HG02763 (cell line): ENCODE measurements at regions not wholly inside any gene's neighbourhood (a gene's known extent, or its start where the extent isn't known, plus 50 kb on each side); places are given as distances from the start of the nearest gene placed in this dataset.

Experiments used
- ATAC-seq: cut with Tn5 transposase; IDR thresholded peaks from one replicate; pipeline ENCODE4 v1.9.1; 2021; ENCODE audit warnings: mild to moderate bottlenecking, moderate library complexity; ENCODE audit not compliant: unreplicated experiment

DNA sequence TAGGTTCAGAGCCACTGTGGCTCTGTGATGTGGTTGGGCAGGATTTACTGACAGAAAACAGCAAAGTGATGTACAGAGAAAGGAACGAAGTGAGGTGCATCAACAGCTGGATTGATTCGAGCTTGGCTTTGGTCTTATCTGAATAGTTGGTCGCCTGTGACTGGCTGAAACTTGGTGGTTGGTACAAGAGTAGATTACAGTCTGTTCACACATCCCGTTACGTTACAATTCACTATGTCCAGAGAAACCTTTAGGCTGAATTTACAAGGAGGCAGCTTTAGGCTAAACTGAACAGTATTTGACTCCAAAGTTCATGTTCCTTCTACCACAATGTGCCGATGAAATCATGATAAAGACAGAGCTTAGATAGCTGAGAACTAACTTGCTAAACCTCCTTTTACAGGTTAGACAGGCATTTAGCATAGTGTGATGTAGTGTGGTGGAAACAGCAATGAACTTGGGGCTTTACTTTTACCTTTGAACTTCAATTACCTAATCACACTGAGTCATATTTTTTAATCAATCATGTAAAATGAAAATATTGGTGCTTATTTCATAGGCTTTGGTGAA lies 210.2 kb upstream of the PUM3 start:
- ATAC-seq, result no peak

DNA sequence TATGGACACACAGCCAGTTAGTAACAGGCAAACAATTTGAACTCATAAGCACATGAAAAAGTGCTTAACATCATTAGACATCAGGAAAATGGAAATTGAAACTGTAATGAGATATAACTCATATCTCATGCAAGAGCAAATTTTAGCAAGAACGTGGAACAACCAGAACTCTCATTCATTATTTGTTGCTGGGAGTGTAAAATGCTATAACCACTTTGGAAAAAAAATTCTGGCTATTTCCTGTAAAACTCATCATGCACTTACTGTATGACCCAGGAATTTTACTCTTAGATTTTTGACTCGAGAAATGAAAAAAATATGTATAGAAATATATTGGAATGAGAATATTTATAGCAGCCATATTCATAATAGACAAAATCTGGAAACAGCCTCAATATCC lies 205.7 kb upstream of the PUM3 start:
- no peak for ATAC-seq

DNA sequence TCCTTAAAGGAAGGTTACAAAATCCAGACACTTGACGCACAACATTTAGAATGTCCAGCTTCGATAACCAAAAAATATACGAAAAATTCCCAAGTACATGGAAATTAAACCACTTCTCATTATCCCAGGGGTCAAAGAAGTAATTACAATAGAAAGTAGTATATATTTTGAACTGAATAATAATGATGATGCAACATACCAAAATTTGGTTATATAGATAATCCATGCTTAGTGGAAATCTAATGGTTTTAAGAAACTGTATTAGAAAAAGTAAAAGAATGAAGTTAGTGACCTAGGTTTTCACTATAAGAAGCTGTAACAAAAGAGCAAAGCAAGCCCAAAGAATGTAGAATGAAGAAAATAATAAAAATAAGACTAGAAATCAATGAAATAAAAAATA lies 204.0 kb upstream of the PUM3 start:
- ATAC-seq, result no peak

DNA sequence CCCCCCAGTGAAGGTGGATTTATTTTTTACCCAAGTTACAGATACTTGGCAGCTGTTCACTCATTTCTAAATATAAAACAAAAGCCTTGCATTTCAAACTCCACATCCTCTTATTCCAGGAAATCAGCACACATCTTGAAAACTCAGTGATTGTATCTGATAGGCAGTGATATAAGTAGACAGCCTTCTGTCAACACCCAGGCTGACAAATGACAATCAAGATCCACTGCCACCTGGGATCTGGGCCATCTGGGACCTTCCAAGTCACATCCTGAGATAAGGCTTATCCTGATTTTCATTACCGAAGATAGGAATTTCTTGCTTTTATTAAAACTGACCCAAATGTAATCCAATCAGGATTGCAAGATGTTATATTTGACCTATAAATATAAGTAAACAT lies 201.3 kb upstream of the PUM3 start:
- no peak for ATAC-seq

DNA sequence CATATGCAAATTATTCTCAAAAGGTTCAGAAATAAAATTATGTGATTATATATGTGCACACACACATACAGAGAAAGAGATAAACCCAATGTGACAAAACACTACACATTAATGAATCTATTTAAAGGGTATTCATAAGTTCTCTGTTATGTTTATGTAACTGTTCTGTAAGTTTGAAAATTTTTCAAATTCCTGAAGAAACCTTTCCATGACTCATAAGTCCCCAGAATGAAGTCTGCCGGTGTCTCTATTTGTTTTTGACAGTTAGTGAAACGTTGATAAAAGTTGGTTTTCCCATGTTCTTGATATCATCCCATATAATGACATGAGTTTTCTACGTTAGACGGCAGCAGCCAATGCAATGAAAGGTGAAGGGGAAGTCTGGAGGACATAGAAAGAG lies 199.5 kb upstream of the PUM3 start:
- no peak for ATAC-seq

DNA sequence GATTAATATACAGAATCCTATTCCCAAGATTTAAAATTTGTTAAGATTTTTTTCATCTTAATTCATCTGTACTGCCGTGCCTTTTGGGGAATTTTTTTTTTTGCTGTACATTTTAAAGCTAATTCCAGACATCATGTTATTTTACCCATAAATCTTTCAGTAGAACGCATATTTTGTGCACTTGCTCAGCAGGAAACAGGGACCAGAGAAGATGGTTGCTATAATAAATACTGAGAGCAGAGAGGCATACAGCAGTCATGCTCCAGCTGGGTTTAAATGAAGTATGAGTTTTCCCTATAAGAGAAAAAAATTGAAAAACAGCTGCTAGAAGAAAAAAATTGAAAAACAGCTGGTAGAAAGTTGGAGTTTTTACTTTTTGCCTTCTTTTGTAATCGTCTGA lies 196.9 kb upstream of the PUM3 start:
- no peak for ATAC-seq

DNA sequence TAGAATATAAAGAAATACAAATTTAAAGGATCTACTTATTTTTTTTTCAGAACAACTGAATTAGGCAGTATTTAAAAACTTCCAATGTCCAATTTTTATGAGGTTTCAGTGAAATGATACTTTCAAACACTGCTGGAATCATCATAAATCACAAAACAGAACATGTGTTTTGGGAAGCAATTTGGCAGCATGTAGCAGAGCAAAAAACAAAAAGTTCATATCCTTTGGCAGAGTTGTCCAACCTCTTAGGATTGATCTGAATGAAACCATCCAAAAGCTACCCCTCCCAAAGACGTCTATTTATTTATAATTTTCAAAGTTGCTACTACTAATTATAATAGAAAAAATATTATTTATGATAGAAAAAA lies 192.4 kb upstream of the PUM3 start:
- no peak for ATAC-seq

DNA sequence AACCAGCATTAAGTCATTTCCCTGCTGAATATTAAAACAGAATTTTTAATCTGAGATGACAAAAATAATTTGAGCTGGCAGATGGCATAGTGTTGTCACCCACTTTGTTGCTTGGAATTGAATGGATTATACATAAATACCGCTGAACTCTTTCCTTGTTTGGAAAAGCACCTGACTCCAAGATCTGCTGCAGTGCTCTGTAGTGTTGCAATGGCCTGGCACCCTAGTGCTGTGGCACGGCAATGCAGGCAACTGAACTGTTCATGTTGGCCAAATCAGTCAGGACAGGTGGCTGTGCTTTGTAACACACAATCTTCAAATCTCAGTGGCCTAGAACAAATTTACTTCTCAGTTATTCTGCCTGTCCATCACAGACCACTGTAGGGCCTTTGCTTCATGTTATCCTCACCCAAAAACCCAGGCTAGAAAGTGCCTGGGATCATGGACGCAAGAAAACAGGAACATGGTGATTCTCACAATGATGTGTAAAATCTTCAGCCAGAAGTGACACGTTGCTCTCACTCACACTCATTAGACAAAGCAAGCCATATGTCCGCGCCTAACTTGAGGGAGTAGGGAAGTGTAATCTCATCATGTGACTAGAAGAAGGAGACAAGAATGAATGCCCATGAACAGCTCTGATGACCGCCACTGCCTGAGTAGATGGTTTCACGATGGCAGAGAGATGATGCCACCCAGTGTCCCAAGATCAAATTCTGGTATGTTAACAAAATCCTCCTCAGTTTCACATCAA lies 191.9 kb upstream of the PUM3 start:
- no peak for ATAC-seq

DNA sequence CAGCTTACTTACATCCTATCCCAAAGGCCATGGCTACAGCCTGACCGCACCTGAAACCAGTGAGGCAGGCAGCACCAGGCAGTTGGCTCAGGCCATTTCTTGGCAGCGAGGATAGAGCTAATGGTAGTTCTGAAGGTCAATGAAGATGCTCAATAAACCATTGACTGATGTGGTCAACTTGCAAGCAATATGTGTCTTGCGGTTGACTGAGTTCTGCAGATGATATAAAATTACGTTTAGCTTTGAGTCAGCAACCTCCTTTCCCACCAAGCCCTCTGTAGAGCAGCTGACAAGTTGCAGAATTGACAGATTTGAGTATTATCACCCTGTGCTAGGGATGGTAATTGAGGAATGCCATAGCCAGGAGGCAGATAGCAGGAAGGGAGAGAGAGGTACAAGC lies 189.0 kb upstream of the PUM3 start:
- peak; percentile 60 for ATAC-seq

DNA sequence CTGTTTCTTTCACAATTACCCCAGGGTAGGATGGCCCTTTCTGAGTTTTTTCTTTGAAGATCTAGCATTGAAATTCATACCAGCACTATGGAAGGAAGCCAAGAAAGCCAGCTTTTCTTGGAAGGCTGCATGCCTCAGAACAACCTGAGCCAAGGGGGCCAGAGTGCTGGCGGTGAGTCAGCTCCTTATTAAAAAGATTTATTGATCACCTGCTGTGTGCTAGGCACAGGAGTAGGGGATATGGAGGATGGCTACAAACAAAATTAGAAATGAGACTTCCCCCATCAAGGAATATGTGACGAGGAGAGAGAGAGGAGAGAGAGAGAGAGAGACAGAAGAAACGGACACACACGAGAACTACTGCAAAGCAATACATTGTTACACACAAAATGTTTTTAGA lies 184.6 kb upstream of the PUM3 start:
- no peak for ATAC-seq

DNA sequence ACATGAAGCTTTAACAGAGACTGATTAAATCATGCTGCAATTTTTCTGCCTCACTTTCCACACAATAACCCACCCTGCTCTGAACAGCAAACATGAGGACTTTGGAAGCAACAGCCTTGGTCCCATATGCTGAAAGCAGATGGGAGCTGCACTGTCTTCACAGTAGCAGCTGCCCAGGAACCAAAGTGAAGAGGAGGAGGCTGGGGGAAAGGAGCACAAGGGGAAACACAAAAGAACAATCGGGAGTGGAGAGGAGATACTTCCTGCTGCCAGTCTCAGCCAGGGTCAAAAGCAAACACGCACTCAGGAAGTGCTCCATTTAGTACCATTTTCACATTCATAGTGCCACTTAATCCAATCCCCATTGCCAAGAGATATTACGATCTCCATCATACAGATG lies 183.3 kb upstream of the PUM3 start:
- no peak for ATAC-seq

DNA sequence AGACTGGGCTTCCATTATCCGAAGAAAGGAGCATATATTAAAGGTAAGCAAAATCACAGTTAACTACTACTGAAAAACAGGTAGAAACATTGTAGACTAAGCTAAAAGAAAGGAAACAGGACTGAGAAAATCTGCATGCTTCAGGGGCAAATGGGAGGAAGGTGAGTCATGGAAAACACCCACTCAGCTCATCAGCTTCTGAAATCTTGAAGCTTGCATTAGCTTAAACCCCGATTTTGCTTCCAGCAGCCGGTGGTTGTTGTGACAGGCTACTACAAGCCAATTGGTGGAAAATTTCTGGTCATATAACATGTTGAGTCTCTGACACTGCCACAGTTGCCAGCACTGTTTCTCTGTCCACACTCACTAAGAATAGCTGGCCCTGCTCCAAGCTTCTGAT lies 179.6 kb upstream of the PUM3 start:
- no peak for ATAC-seq

DNA sequence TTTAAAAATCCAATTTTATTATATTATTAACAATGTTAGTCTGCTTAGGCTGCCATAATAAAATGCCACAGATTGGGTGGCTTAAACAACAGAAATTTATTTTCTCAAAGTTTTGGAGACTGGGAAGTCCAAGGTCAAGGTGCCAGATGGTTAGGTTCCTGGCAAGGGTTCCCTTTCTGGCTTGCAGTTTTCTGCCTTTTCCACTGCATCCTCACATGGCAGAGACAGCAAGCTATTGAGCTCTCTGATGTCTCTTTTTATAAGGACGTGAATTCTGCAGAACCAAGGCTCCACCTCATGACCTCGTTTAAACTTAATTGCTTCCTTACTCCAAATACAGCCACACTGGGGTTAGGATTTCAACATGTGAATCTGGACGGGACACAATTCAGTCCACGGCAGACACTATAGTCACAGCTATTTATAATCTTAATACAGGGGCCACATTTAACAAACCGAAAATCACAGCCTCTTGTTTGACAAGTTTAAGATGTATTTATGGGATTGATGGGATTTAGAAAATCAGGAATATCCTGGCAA lies 174.9 kb upstream of the PUM3 start:
- no peak for ATAC-seq

DNA sequence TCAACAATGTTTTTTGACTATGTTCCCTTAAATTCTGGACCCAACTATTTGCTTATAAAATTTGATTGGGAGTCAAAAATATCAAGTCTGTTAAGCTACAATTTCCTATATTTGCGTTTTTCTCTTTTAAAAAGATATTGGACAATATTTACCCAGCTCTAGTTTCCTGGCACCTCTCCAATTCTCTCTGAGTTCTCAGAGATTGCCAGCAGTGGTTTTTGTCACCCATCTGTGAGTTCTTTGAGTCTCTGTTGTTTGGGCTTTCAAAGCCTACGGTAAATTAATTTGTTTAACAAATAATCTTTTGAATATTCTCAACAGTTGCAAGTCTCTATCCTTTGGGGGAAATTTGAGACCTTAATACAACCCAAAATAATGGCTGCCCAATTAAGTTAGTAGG lies 174.2 kb upstream of the PUM3 start:
- no peak for ATAC-seq

DNA sequence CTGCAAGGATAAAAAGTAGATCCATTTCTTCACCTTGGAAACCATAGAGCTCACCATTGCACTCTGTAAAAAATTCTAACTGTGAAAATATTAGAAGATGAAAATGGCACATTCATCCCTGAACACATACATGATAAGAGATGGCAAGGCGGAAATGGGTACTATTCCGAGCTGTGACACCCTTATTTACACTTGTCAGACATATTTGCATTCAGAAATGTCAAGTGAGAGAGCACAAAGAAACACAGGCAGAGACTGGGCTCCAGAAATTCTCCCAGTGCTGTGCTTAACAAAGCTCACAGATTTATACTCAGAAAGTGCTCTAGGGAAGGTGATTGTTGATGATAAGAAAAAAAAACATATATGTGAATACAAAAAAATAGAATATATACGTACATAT lies 170.3 kb upstream of the PUM3 start:
- no peak for ATAC-seq

DNA sequence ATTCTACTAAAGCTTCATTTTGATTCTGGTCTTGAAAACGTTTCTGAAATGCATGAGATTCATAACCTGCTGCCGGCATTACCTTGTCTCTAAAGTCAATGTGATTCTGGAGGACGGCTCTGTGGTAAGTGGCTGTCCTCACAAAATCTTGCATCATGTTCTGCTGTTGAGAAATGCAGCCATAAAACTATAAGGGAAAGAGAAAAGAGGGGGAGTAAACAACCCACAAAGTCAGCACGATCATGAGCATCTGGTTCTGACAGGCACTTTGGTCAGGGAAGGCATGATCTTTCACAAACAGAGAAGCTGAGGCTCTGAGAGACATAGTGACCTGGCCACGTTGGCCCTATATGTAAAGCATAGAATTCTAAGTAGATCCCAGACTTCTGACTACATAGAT lies 168.9 kb upstream of the PUM3 start:
- no peak for ATAC-seq

DNA sequence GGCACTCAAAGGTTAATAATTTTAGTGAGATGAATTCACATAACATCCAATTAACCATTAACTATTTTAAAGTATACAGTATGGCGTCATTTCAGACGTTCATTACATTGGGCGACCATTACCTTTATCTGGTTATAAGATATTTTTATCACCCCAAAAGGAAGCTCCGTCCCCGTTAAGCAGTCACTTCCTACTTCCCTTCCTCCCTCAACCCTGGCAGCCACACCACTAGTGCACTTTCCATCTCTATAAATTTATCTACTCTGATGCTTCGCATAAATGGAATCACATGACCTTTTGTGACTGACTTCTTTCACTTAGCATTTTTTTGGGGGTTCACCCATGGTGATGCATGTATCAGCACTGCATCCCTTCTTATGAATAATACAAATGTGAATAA lies 168.3 kb upstream of the PUM3 start:
- ATAC-seq, result no peak

DNA sequence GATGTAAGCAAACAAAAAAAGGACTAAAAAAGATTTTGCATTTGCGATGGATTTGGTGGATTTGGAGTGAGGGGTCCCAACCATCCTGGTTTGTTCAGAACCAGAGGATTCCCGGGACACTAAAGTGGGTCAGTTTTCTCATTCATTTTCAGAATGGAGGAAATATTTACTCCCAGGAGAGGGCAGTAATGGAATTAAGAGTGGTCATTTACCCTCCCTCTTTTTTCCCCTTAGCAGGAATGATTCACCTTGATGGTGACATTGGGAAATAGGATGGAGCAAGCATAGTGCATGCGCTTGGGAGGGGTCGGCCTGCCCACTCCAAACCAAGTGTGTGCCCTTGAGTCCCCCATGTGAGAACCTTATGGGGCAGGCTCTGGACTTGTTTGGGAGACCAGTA lies 164.2 kb upstream of the PUM3 start:
- ATAC-seq, result no peak

DNA sequence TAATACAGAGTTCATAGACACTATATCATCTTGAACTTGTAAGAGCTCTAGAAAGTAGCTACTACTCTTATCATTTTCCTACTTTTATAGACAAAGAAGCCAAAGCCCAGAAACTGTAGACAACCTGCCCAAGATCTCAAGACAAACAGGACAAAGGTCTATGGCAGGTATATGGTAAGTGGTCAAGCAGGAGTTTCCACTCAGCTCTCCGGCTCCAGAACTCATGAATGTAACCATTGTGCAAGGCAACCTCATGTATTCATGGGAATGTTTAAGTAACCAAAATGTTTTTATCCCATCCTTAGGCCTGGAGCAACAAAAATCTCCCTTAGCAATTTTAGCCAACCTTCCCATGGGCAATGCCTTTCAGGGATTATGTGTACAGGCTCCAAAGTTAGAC lies 163.4 kb upstream of the PUM3 start:
- no peak for ATAC-seq

DNA sequence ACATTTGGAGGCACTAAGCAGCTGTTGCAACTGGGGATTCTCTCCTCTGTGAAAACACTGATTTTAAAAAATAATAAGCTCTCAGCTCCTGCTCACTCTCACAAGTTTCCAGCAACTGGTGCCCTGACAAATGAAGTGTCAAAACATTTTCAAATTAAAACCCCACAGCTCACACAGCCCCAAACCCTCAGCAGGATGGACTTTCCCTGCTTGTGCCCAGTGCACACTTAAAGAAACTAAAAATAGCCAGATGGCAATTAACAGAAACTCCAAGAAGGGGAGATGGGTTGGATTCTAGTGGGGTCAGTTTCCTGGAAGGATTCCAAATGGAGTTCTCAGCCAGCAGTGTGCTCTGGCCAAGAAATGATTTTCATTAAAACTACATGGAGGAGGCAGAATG lies 163.0 kb upstream of the PUM3 start:
- no peak for ATAC-seq

DNA sequence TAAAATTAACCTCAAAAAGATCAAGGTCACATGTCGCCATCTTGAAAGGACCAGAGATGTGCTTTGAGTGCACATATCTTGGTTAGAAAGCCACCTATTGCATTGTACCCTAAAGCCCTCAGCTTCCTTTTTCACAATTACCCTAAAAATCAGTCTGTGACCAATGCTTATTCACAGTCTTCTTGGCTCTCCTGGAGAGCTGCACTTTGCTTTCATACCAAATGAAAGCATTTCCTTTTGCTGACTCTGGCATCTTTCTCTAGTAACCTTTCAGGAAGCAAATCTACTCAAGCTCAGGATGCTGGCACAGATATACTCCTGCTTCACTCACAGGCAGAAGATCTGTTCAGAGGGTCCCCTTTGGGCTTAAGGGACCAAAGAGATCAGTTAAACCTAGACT lies 160.7 kb upstream of the PUM3 start:
- no peak for ATAC-seq

DNA sequence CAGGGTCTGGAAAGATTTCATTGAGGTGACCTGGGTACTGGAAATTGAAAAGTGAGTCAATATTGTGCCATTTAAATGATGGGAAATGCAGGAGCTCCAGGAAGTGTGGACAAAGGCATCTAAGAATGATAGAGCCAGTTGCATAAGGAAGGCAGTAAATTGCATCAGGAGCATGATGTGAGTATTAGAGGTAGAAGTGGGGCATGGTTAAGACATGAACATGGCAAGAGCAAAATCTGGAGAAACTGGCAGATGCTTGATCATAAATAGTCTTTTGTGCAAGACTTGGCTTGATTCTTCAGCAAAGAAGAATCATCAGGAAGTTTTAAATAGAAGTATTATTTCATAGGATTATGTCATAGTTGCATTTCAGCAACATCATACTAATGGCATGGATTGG lies 157.4 kb upstream of the PUM3 start:
- no peak for ATAC-seq

DNA sequence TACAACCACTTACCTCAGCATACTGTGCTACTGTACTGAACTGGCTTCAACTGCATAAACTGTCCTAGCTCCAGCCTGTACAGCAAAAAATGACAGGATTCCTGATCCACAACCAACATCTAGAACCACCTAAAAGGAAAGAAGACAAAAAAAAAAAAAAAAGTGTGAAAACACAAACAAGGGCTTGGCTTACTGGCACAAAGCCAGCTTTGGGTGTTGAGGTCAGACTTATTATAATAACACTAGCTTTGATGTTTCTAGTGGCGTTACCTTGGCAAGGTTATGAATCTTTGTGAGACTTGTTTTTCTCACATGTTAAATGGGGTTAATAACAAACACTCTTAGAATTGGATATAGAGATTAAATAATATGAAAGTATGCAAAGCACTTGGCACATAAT lies 148.5 kb upstream of the PUM3 start:
- no peak for ATAC-seq
